ENCODE measurements at regions not wholly inside any gene's neighbourhood (a gene's known extent, or its start where the extent isn't known, plus 50 kb on each side); places are given as distances from the start of the nearest gene placed in this dataset.

DNA sequence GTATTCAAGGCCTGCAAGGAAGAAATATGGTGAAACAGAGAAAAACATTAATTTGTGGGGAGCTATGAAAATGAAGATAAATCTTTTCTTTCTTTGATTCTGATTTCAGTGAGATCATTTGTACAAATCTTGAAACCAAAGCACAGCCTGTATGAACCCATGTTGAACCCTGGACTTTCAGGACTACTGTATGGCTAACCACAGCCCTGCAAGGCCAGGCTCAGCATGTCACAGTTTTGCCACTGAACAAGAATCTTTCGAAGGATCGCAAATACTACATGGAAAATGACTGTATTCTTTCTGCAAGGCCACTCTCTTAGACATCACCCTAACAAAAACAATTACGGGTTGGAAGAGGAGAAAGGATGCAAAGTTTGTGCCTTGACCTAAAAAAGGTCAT, 161.7 kb upstream of the MAF start:
- peaks cover 8% of the 10 kb centered on the region for H3K27me3 ChIP-seq (ENCODE audit: control insufficient read depth, insufficient read depth, low read length)
- no peaks in the 10 kb centered on the region for H3K36me3 ChIP-seq (ENCODE audit: insufficient read depth, low read length)
- no peak overlapping the region for H3K9ac ChIP-seq (ENCODE audit: low read depth, low read length)
- no peaks in the 10 kb centered on the region for H3K4me1 ChIP-seq (ENCODE audit: control insufficient read depth, insufficient read depth, low read length)
- H3K4me3 ChIP-seq (ENCODE audit: low read length): no peak overlapping the region
- H3K9me3 ChIP-seq (replicated peaks; ENCODE audit: low read length): no peaks in the 10 kb centered on the region
- no peak overlapping the region for H3K4me2 ChIP-seq (ENCODE audit: low read length)

- H3K9me3 ChIP-seq (replicated peaks; ENCODE audit: low read length): no peaks in the 10 kb centered on the region
- H3K4me3 ChIP-seq (ENCODE audit: low read length): no peak overlapping the region
- H3K4me1 ChIP-seq (ENCODE audit: control insufficient read depth, insufficient read depth, low read length): no peaks in the 10 kb centered on the region
- H3K4me2 ChIP-seq (ENCODE audit: low read length): no peak overlapping the region
- H3K27me3 ChIP-seq (ENCODE audit: control insufficient read depth, insufficient read depth, low read length): peaks cover 8% of the 10 kb centered on the region
- no peak overlapping the region for H3K9ac ChIP-seq (ENCODE audit: low read depth, low read length)
- H3K36me3 ChIP-seq (ENCODE audit: insufficient read depth, low read length): no peaks in the 10 kb centered on the region
Observed at GRCh38 chr16:79758615-79759346, 158.2 kb upstream of the MAF start.

GRCh38 chr16:79757968-79758367, 157.4 kb upstream of the MAF start:
- Histone ChIP-seq H3K9ac (ENCODE audit: low read depth, low read length) (no peak overlapping the region), H3K27me3 (ENCODE audit: control insufficient read depth, insufficient read depth, low read length) (peaks cover 8% of the 10 kb centered on the region), H3K36me3 (ENCODE audit: insufficient read depth, low read length) (no peaks in the 10 kb centered on the region), H3K4me3 (ENCODE audit: low read length) (no peak overlapping the region), H3K4me1 (ENCODE audit: control insufficient read depth, insufficient read depth, low read length) (no peaks in the 10 kb centered on the region), H3K9me3 (replicated peaks; ENCODE audit: low read length) (no peaks in the 10 kb centered on the region), H3K4me2 (ENCODE audit: low read length) (no peak overlapping the region)

- H3K36me3 ChIP-seq (ENCODE audit: insufficient read depth, low read length): no peaks in the 10 kb centered on the region
- no peak overlapping the region for H3K4me3 ChIP-seq (ENCODE audit: low read length)
- H3K4me1 ChIP-seq (ENCODE audit: control insufficient read depth, insufficient read depth, low read length): peaks cover under 1% of the 10 kb centered on the region
- H3K4me2 ChIP-seq (ENCODE audit: low read length): no peak overlapping the region
- H3K9me3 ChIP-seq (replicated peaks; ENCODE audit: low read length): no peaks in the 10 kb centered on the region
- peaks cover 8% of the 10 kb centered on the region for H3K27me3 ChIP-seq (ENCODE audit: control insufficient read depth, insufficient read depth, low read length)
- H3K9ac ChIP-seq (ENCODE audit: low read depth, low read length): no peak overlapping the region
Observed at GRCh38 chr16:79757163-79757562, 156.6 kb upstream of the MAF start.

DNA sequence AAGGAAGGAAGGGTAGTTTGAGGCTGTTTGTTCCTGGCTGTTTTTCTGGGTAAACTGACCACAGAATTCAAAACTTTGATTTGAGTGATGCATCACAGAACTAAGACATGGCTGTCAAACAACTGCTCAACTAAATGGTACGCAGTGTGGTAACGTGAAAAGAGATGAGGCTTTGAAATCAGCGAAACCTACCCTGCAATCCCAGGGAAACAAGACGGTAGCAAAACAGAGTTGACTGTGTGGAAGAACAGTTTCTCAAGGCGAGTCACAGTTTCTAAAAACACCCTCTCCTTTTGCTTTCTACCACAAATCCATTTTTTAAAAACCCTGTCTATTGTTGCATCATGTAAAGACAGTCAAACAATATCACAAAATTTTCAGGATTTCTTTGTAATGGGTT, 156.0 kb upstream of the MAF start:
- H3K4me2 ChIP-seq (ENCODE audit: low read length): no peak overlapping the region
- no peak overlapping the region for H3K4me3 ChIP-seq (ENCODE audit: low read length)
- no peaks in the 10 kb centered on the region for H3K9me3 ChIP-seq (replicated peaks; ENCODE audit: low read length)
- peaks cover 6% of the 10 kb centered on the region for H3K27me3 ChIP-seq (ENCODE audit: control insufficient read depth, insufficient read depth, low read length)
- H3K4me1 ChIP-seq (ENCODE audit: control insufficient read depth, insufficient read depth, low read length): peaks cover 6% of the 10 kb centered on the region
- no peak overlapping the region for H3K9ac ChIP-seq (ENCODE audit: low read depth, low read length)
- H3K36me3 ChIP-seq (ENCODE audit: insufficient read depth, low read length): no peaks in the 10 kb centered on the region

GRCh38 chr16:79754501-79754900, 154.0 kb upstream of the MAF start:
- no peak overlapping the region for H3K4me3 ChIP-seq (ENCODE audit: low read length)
- no peak overlapping the region for H3K9ac ChIP-seq (ENCODE audit: low read depth, low read length)
- H3K4me2 ChIP-seq (ENCODE audit: low read length): no peak overlapping the region
- H3K27me3 ChIP-seq (ENCODE audit: control insufficient read depth, insufficient read depth, low read length): no peaks in the 10 kb centered on the region
- H3K36me3 ChIP-seq (ENCODE audit: insufficient read depth, low read length): no peaks in the 10 kb centered on the region
- H3K4me1 ChIP-seq (ENCODE audit: control insufficient read depth, insufficient read depth, low read length): peaks cover 8% of the 10 kb centered on the region
- H3K9me3 ChIP-seq (replicated peaks; ENCODE audit: low read length): no peaks in the 10 kb centered on the region

DNA sequence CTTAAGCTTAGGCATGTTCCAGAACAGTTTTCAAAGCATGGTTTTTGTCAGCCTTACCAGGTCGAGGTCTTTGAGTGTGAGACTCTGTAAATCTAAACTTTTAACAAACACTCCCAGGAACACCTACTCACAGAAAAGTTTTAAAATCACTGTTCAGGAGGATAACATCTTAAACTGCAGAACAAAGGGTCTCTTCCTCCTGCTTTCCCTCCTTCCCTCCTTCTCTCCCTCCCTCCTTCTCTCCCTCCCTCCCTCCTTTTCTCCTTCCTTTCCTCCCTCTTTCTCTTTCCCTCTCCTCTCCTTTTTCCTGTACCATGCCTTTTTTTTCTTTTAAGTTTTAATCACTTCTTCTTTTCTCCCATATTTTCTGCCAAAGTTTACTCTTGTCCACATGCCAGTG, 153.5 kb upstream of the MAF start:
- Histone ChIP-seq H3K36me3 (ENCODE audit: insufficient read depth, low read length) (no peaks in the 10 kb centered on the region), H3K27me3 (ENCODE audit: control insufficient read depth, insufficient read depth, low read length) (no peaks in the 10 kb centered on the region), H3K4me3 (ENCODE audit: low read length) (no peak overlapping the region), H3K4me2 (ENCODE audit: low read length) (no peak overlapping the region), H3K4me1 (ENCODE audit: control insufficient read depth, insufficient read depth, low read length) (peaks cover 8% of the 10 kb centered on the region), H3K9me3 (replicated peaks; ENCODE audit: low read length) (no peaks in the 10 kb centered on the region), H3K9ac (ENCODE audit: low read depth, low read length) (no peak overlapping the region)

DNA sequence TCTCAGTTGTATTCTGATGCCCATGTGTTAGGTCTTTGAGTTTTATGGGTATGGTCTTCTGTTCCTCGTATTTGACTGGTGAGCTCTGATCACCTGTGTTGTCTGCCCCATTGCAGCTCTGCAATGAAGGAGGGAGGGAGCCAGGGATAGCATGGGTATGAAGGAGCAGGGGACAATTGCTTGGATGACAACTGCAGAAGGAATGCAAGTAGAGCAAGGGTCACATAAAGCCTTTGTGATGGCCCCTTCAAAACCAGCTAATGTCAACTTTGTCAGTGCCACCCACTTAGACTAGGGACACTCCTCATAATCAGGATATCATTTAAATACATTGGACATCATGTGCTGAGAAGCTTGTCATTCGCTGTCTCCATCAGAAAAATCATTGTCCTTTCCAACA, 152.7 kb upstream of the MAF start:
- no peak overlapping the region for H3K4me2 ChIP-seq (ENCODE audit: low read length)
- no peaks in the 10 kb centered on the region for H3K27me3 ChIP-seq (ENCODE audit: control insufficient read depth, insufficient read depth, low read length)
- H3K9ac ChIP-seq (ENCODE audit: low read depth, low read length): no peak overlapping the region
- no peak overlapping the region for H3K4me3 ChIP-seq (ENCODE audit: low read length)
- H3K4me1 ChIP-seq (ENCODE audit: control insufficient read depth, insufficient read depth, low read length): peaks cover 8% of the 10 kb centered on the region
- no peaks in the 10 kb centered on the region for H3K36me3 ChIP-seq (ENCODE audit: insufficient read depth, low read length)
- H3K9me3 ChIP-seq (replicated peaks; ENCODE audit: low read length): no peaks in the 10 kb centered on the region

DNA sequence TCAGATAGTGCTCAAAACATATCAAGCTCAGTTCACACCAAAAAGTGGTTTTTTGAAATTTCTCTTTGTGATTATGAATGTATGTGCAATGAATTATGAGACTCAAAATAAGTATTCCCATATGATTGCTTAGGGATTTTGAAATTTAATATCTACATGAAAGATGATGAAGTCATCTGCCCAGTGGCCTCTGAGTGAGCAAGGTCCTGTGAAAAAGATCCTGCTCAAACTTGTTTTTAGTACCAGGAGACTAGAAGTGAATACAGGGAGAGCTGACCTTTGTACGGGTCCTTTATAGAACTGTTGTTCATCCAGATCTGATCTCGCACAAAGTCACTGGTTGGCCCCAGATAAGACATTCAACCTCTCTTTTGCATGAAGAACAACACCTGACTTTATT, 151.9 kb upstream of the MAF start:
- Histone ChIP-seq H3K4me2 (ENCODE audit: low read length) (no peak overlapping the region), H3K27me3 (ENCODE audit: control insufficient read depth, insufficient read depth, low read length) (no peaks in the 10 kb centered on the region), H3K4me1 (ENCODE audit: control insufficient read depth, insufficient read depth, low read length) (peaks cover 8% of the 10 kb centered on the region), H3K4me3 (ENCODE audit: low read length) (no peak overlapping the region), H3K9me3 (replicated peaks; ENCODE audit: low read length) (no peaks in the 10 kb centered on the region), H3K9ac (ENCODE audit: low read depth, low read length) (no peak overlapping the region), H3K36me3 (ENCODE audit: insufficient read depth, low read length) (no peaks in the 10 kb centered on the region)

GRCh38 chr16:79751471-79752184, 151.1 kb upstream of the MAF start:
- H3K27me3 ChIP-seq (ENCODE audit: control insufficient read depth, insufficient read depth, low read length): no peaks in the 10 kb centered on the region
- no peaks in the 10 kb centered on the region for H3K9me3 ChIP-seq (replicated peaks; ENCODE audit: low read length)
- no peak overlapping the region for H3K4me2 ChIP-seq (ENCODE audit: low read length)
- no peak overlapping the region for H3K9ac ChIP-seq (ENCODE audit: low read depth, low read length)
- no peak overlapping the region for H3K4me3 ChIP-seq (ENCODE audit: low read length)
- H3K36me3 ChIP-seq (ENCODE audit: insufficient read depth, low read length): no peaks in the 10 kb centered on the region
- H3K4me1 ChIP-seq (ENCODE audit: control insufficient read depth, insufficient read depth, low read length): peaks cover 8% of the 10 kb centered on the region

DNA sequence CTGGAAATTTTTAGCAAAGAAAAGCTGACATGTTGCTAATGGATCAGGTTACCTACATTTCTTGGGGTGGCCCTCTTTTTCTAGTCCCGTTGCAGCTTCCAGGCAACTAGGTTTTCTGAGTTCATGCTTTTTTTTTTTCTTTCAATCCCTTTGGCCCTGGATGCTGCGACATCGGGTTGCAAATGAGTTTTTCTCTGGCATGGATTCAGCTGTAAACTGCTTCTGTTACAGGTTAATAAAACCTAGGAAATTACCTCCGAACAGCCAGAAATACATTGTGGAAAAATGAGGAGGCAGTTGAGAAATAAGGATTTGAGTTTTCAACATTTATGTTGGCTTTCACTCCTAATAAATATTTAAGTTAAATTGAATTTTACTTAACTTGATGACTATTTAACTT, 149.8 kb upstream of the MAF start:
- Histone ChIP-seq H3K9me3 (replicated peaks; ENCODE audit: low read length) (no peaks in the 10 kb centered on the region), H3K4me3 (ENCODE audit: low read length) (no peak overlapping the region), H3K9ac (ENCODE audit: low read depth, low read length) (no peak overlapping the region), H3K36me3 (ENCODE audit: insufficient read depth, low read length) (no peaks in the 10 kb centered on the region), H3K27me3 (ENCODE audit: control insufficient read depth, insufficient read depth, low read length) (no peaks in the 10 kb centered on the region), H3K4me1 (ENCODE audit: control insufficient read depth, insufficient read depth, low read length) (peaks cover 8% of the 10 kb centered on the region), H3K4me2 (ENCODE audit: low read length) (no peak overlapping the region)

DNA sequence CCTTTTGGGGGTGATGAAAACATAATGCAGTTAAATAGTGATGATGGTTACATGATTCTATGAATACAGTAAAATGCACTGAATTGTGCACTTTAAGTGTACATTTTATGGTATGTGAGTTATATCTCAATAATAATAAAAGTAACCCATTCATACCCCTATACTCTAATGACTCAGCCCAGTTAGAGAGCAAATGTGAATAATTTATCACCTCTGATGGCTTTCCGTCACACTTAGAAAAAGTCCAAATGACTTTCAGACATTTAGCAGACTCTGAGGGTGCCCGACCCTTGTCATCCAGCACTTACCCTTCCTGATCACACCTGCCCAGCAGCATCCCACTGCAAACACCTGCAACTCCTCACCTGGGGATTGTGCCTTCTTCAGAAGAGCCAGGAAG, 148.1 kb upstream of the MAF start:
- Histone ChIP-seq H3K36me3 (ENCODE audit: insufficient read depth, low read length) (no peaks in the 10 kb centered on the region), H3K27me3 (ENCODE audit: control insufficient read depth, insufficient read depth, low read length) (no peaks in the 10 kb centered on the region), H3K4me2 (ENCODE audit: low read length) (no peak overlapping the region), H3K4me1 (ENCODE audit: control insufficient read depth, insufficient read depth, low read length) (peaks cover 8% of the 10 kb centered on the region), H3K9ac (ENCODE audit: low read depth, low read length) (no peak overlapping the region), H3K9me3 (replicated peaks; ENCODE audit: low read length) (no peaks in the 10 kb centered on the region), H3K4me3 (ENCODE audit: low read length) (no peak overlapping the region)
